ENCODE measurements at regions not wholly inside any gene's neighbourhood (a gene's known extent, or its start where the extent isn't known, plus 50 kb on each side); places are given as distances from the start of the nearest gene placed in this dataset.

- H3K36me3 ChIP-seq (ENCODE audit: control insufficient read depth, insufficient read depth, low read length): no peaks in the 10 kb centered on the region
- H3K27me3 ChIP-seq (ENCODE audit: control insufficient read depth, insufficient read depth, low read length): no peaks in the 10 kb centered on the region
- H3K4me3 ChIP-seq (ENCODE audit: low read depth, low read length): no peak overlapping the region
- no peak overlapping the region for H3K9ac ChIP-seq
- no peak overlapping the region for H3K27ac ChIP-seq
- H3K9me3 ChIP-seq (ENCODE audit: control insufficient read depth, low read length): no peaks in the 10 kb centered on the region
- no peaks in the 10 kb centered on the region for H3K79me2 ChIP-seq
- no peak overlapping the region for H3K4me2 ChIP-seq (ENCODE audit: low read length)
- H3K4me1 ChIP-seq: no peaks in the 10 kb centered on the region
- no peak overlapping the region for H2AFZ ChIP-seq
- no peak for TF ChIP-seq CTCF (IDR thresholded peaks at IDR 0.05)
These were observed 355.3 kb upstream of the NRXN1 start for GRCh38 chr2:51387235-51387634.

- H3K36me3 ChIP-seq (ENCODE audit: control insufficient read depth, insufficient read depth, low read length): no peaks in the 10 kb centered on the region
- no peak for TF ChIP-seq CTCF (IDR thresholded peaks at IDR 0.05)
- no peaks in the 10 kb centered on the region for H3K9me3 ChIP-seq (ENCODE audit: control insufficient read depth, low read length)
- no peaks in the 10 kb centered on the region for H3K27me3 ChIP-seq (ENCODE audit: control insufficient read depth, insufficient read depth, low read length)
- no peak overlapping the region for H3K9ac ChIP-seq
- H3K4me1 ChIP-seq: no peaks in the 10 kb centered on the region
- H3K4me2 ChIP-seq (ENCODE audit: low read length): no peak overlapping the region
- no peak overlapping the region for H3K27ac ChIP-seq
- H3K79me2 ChIP-seq: no peaks in the 10 kb centered on the region
- H3K4me3 ChIP-seq (ENCODE audit: low read depth, low read length): no peak overlapping the region
- no peak overlapping the region for H2AFZ ChIP-seq
These were observed 348.1 kb upstream of the NRXN1 start for GRCh38 chr2:51379997-51380396.

- no peaks in the 10 kb centered on the region for H3K36me3 ChIP-seq (ENCODE audit: control insufficient read depth, insufficient read depth, low read length)
- no peaks in the 10 kb centered on the region for H3K27me3 ChIP-seq (ENCODE audit: control insufficient read depth, insufficient read depth, low read length)
- no peaks in the 10 kb centered on the region for H3K9me3 ChIP-seq (ENCODE audit: control insufficient read depth, low read length)
- H3K79me2 ChIP-seq: no peaks in the 10 kb centered on the region
- no peak overlapping the region for H3K27ac ChIP-seq
- no peaks in the 10 kb centered on the region for H3K4me1 ChIP-seq
- H3K4me3 ChIP-seq (ENCODE audit: low read depth, low read length): no peak overlapping the region
- no peak overlapping the region for H3K9ac ChIP-seq
- H3K4me2 ChIP-seq (ENCODE audit: low read length): no peak overlapping the region
- no peak overlapping the region for H2AFZ ChIP-seq
- TF ChIP-seq CTCF (IDR thresholded peaks at IDR 0.05): no peak
These were observed 336.3 kb upstream of the NRXN1 start for GRCh38 chr2:51368250-51368649.

GRCh38 chr2:51350100-51350499, 318.2 kb upstream of the NRXN1 start:
- H3K4me3 ChIP-seq (ENCODE audit: low read depth, low read length): no peak overlapping the region
- no peaks in the 10 kb centered on the region for H3K9me3 ChIP-seq (ENCODE audit: control insufficient read depth, low read length)
- no peaks in the 10 kb centered on the region for H3K36me3 ChIP-seq (ENCODE audit: control insufficient read depth, insufficient read depth, low read length)
- no peak overlapping the region for H3K9ac ChIP-seq
- H3K79me2 ChIP-seq: no peaks in the 10 kb centered on the region
- H3K27ac ChIP-seq: no peak overlapping the region
- H2AFZ ChIP-seq: no peak overlapping the region
- TF ChIP-seq CTCF (IDR thresholded peaks at IDR 0.05): no peak
- no peaks in the 10 kb centered on the region for H3K27me3 ChIP-seq (ENCODE audit: control insufficient read depth, insufficient read depth, low read length)
- no peak overlapping the region for H3K4me2 ChIP-seq (ENCODE audit: low read length)
- H3K4me1 ChIP-seq: no peaks in the 10 kb centered on the region

- no peak overlapping the region for H3K4me2 ChIP-seq (ENCODE audit: low read length)
- no peaks in the 10 kb centered on the region for H3K9me3 ChIP-seq (ENCODE audit: control insufficient read depth, low read length)
- no peak for TF ChIP-seq CTCF (IDR thresholded peaks at IDR 0.05)
- H3K27me3 ChIP-seq (ENCODE audit: control insufficient read depth, insufficient read depth, low read length): no peaks in the 10 kb centered on the region
- H2AFZ ChIP-seq: no peak overlapping the region
- H3K36me3 ChIP-seq (ENCODE audit: control insufficient read depth, insufficient read depth, low read length): no peaks in the 10 kb centered on the region
- H3K4me1 ChIP-seq: no peaks in the 10 kb centered on the region
- no peak overlapping the region for H3K9ac ChIP-seq
- no peak overlapping the region for H3K27ac ChIP-seq
- no peak overlapping the region for H3K4me3 ChIP-seq (ENCODE audit: low read depth, low read length)
- no peaks in the 10 kb centered on the region for H3K79me2 ChIP-seq
These were observed 313.0 kb upstream of the NRXN1 start for GRCh38 chr2:51344886-51345285.

Data from parathyroid adenoma (tissue), 2 donors.